Naive thymus-derived CD4-positive, alpha-beta T cell (primary cell): ENCODE measurements at regions not wholly inside any gene's neighbourhood (a gene's known extent, or its start where the extent isn't known, plus 50 kb on each side); places are given as distances from the start of the nearest gene placed in this dataset.
"Not testable (repeated sequence)": the region's sequence is repeated elsewhere in the genome, so short reads cannot be mapped to it uniquely, and the experiment has no call there.

ENCODE experiments used
- ATAC-seq: fragments of 150-1000 bp; cut with Tn5 transposase; 2 replicates; pipeline ENCODE4 v1.10.0; 2021; ENCODE audit warnings: mild to moderate bottlenecking, moderate library complexity
- CTCF ChIA-PET: fragments of 350-600 bp; sonication (Branson Sonifier 250); formaldehyde crosslinking; loops from one replicate; lab custom pipeline; 2021; ENCODE audit warnings: antibody characterized with exemption; lab: Charles Lee
- POLR2A ChIA-PET: fragments of 350-600 bp; sonication (Branson Sonifier 250); formaldehyde crosslinking; loops from one replicate; lab custom pipeline; 2021; ENCODE audit warnings: antibody characterized with exemption, inconsistent platforms; lab: Charles Lee
- DNase-seq, 9 donors: peaks; one replicate each; pipeline versions ENCODE4 v3.0.0 to v3.0.0-alpha.2; 2020 to 2022; ENCODE audit warnings: mixed read lengths in 1 of 9
- H3K27ac ChIP-seq: one replicate; pipeline ENCODE4 v1.7.0; 2013; ENCODE audit warnings: mild to moderate bottlenecking, low read depth, low read length, moderate library complexity
- H3K27me3 ChIP-seq, 2 donors: one replicate each; pipeline ENCODE4 v1.7.0; 2013; ENCODE audit warnings: low read length in 2 of 2, mild to moderate bottlenecking in 2 of 2, moderate library complexity in 2 of 2; ENCODE audit not compliant: control insufficient read depth in 2 of 2, insufficient read depth in 2 of 2
- H3K36me3 ChIP-seq, 3 experiments: 1 replicate in 2 of 3; 2 replicates in 1 of 3; pipeline ENCODE4 v1.7.0; 2013; ENCODE audit warnings: low read length in 3 of 3, mild to moderate bottlenecking in 3 of 3, moderate library complexity in 1 of 3; ENCODE audit not compliant: insufficient read depth in 3 of 3, control insufficient read depth in 2 of 3
- H3K4me1 ChIP-seq, 2 donors: one replicate each; pipeline ENCODE4 v1.7.0; 2013; ENCODE audit warnings: low read length in 2 of 2, mild to moderate bottlenecking in 2 of 2, moderate library complexity in 1 of 2; ENCODE audit not compliant: control insufficient read depth in 2 of 2, insufficient read depth in 2 of 2
- H3K4me3 ChIP-seq: 2 replicates; pipeline ENCODE4 v1.7.0; 2013; ENCODE audit warnings: mild to moderate bottlenecking, low read length
- H3K9me3 ChIP-seq, 3 experiments: 1 replicate in 2 of 3; 2 replicates in 1 of 3; pipeline ENCODE4 v1.7.0; 2013; ENCODE audit warnings: low read length in 3 of 3; ENCODE audit not compliant: control insufficient read depth in 2 of 3
- H3K27ac Mint-ChIP-seq, 9 donors: one replicate each; pipeline ENCODE4 v1.8.0; 2020 to 2022; ENCODE audit warnings: mixed read lengths in 9 of 9, mild to moderate bottlenecking in 8 of 9, moderate library complexity in 5 of 9, inconsistent platforms in 2 of 9
- H3K27me3 Mint-ChIP-seq, 5 donors: one replicate each; pipeline ENCODE4 v1.8.0; 2021 to 2022; ENCODE audit warnings: mixed read lengths in 5 of 5, mild to moderate bottlenecking in 1 of 5
- H3K36me3 Mint-ChIP-seq, 5 donors: one replicate each; pipeline ENCODE4 v1.8.0; 2020 to 2022; ENCODE audit warnings: mixed read lengths in 5 of 5, mild to moderate bottlenecking in 3 of 5, inconsistent platforms in 1 of 5
- H3K4me1 Mint-ChIP-seq, 7 donors: one replicate each; pipeline ENCODE4 v1.8.0; 2020 to 2022; ENCODE audit warnings: mixed read lengths in 7 of 7, mild to moderate bottlenecking in 3 of 7, inconsistent platforms in 1 of 7
- H3K4me3 Mint-ChIP-seq, 10 donors: one replicate each; pipeline ENCODE4 v1.8.0; 2020 to 2022; ENCODE audit warnings: mild to moderate bottlenecking in 10 of 10, mixed read lengths in 10 of 10, moderate library complexity in 6 of 10, inconsistent platforms in 2 of 10
- H3K9me3 Mint-ChIP-seq, 11 donors: one replicate each; pipeline ENCODE4 v1.8.0; 2020 to 2022; ENCODE audit warnings: mixed read lengths in 11 of 11, mild to moderate bottlenecking in 4 of 11, inconsistent platforms in 1 of 11, moderate library complexity in 1 of 11
- intact Hi-C, 2 donors: fragments of 100-400 bp; cut with micrococcal nuclease; formaldehyde crosslinking; loops; one replicate each; pipeline ENCODE4 v1.15.1; 2023

DNA sequence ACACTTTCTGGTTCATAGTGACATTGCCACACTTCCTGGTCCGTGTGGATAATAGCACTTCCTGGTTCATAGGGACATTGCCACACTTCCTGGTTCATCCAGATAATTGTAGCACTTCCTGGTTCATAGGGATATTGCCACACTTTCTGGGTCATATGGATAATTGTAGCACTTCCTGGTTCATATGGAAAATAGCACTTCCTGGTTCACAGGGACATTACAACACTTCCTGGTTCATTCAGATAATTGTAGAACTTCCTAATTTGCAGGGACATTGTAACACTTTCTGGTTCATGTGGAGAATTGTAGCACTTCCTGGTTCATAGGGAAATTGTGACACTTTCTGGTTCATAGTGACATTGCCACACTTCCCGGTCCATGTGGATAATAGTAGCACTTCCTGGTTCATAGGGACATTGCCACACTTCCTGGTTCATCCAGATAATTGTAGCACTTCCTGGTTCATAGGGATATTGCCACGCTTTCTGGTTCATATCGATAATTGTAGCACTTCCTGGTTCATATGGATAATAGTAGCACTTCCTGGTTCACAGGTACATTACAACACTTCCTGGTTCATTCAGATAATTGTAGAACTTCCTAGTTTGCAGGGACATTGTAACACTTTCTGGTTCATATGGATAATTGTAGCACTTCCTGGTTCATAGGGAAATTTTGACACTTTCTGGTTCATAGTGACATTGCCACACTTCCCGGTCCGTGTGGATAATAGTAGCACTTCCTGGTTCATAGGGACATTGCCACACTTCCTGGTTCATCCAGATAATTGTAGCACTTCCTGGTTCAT is 60.0 kb upstream of the CD99 start:
- H3K4me1 ChIP-seq: peaks cover 16% of the 10 kb centered on the region in 2 donors
- peak overlapping the region; percentile 55 to 84 (median 68) for H3K4me3 Mint-ChIP-seq
- H3K27me3 ChIP-seq, CTCF ChIA-PET, H3K27me3 Mint-ChIP-seq, ATAC-seq, POLR2A ChIA-PET: not testable (repeated sequence)
- peaks cover 12 to 20% (median 18%) of the 10 kb centered on the region in 3 experiments for H3K9me3 ChIP-seq
- H3K27ac Mint-ChIP-seq: peak overlapping the region; percentile 92 to 100 (median 98)
- intact Hi-C loops: loop anchor here (1.0 to 2.0 kb wide), 6 partner anchors 22 to 1382 kb away; partner anchors contain the start of gene SLC25A6 (in 1 of the 2)
- peak in 3 of 9 donors; percentile 68 to 83 (median 83) for DNase-seq
- H3K4me3 ChIP-seq: peak overlapping the region; percentile 33
- peaks cover 29 to 57% (median 43%) of the 10 kb centered on the region in 11 donors for H3K9me3 Mint-ChIP-seq
- peaks cover 45 to 66% (median 64%) of the 10 kb centered on the region in 5 donors for H3K36me3 Mint-ChIP-seq
- peaks cover 23 to 57% (median 52%) of the 10 kb centered on the region in 7 donors for H3K4me1 Mint-ChIP-seq
- H3K27ac ChIP-seq: peak overlapping the region; percentile 54
- H3K36me3 ChIP-seq: peaks cover 0 to 10% (median 0%) of the 10 kb centered on the region in 3 experiments

DNA sequence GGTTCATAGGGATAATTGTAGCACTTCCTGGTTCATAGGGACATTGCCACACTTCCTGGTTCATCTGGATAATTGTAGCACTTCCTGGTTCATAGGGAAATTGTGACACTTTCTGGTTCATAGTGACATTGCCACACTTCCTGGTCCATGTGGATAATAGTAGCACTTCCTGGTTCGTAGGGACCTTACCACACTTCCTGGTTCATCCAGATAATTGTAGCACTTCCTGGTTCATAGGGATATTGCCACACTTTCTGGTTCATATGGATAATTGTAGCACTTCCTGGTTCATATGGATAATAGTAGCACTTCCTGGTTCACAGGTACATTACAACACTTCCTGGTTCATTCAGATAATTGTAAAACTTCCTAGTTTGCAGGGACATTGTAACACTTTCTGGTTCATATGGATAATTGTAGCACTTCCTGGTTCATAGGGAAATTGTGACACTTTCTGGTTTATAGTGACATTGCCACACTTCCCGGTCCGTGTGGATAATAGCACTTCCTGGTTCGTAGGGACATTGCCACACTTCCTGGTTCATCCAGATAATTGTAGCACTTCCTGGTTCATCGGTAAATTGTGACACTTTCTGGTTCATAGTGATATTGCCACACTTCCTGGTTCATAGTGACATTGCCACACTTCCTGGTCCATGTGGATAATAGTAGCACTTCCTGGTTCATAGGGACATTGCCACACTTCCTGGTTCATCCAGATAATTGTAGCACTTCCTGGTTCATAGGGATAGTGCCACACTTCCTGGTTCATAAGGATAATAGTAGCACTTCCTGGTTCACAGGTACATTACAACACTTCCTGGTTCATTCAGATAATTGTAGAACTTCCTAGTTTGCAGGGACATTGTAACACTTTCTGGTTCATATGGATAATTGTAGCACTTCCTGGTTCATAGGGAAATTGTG is 60.8 kb upstream of the CD99 start:
- Histone ChIP-seq H3K27ac (peak overlapping the region; percentile 54), H3K9me3 (peaks cover 12 to 20% (median 18%) of the 10 kb centered on the region in 3 experiments), H3K36me3 (peaks cover 0 to 12% (median 0%) of the 10 kb centered on the region in 3 experiments), H3K4me3 (peak overlapping the region; percentile 43), H3K4me1 (peaks cover 16% of the 10 kb centered on the region in 2 donors)
- Mint-ChIP-seq H3K4me1 (peaks cover 23 to 57% (median 52%) of the 10 kb centered on the region in 7 donors), H3K36me3 (peaks cover 45 to 70% (median 68%) of the 10 kb centered on the region in 5 donors), H3K27ac (peak overlapping the region; percentile 92 to 100 (median 98)), H3K9me3 (peaks cover 29 to 57% (median 43%) of the 10 kb centered on the region in 11 donors), H3K4me3 (peak overlapping the region; percentile 59 to 84 (median 68))
- H3K27me3 Mint-ChIP-seq, CTCF ChIA-PET, POLR2A ChIA-PET, H3K27me3 ChIP-seq: not testable (repeated sequence)
- ATAC-seq: peak; percentile 67
- intact Hi-C loops: loop anchor here (1.0 to 2.0 kb wide), 6 partner anchors 21 to 1381 kb away; partner anchors contain the start of gene SLC25A6 (in 1 of the 2)
- DNase-seq: peak in 7 of 9 donors; percentile 68 to 91 (median 87)

DNA sequence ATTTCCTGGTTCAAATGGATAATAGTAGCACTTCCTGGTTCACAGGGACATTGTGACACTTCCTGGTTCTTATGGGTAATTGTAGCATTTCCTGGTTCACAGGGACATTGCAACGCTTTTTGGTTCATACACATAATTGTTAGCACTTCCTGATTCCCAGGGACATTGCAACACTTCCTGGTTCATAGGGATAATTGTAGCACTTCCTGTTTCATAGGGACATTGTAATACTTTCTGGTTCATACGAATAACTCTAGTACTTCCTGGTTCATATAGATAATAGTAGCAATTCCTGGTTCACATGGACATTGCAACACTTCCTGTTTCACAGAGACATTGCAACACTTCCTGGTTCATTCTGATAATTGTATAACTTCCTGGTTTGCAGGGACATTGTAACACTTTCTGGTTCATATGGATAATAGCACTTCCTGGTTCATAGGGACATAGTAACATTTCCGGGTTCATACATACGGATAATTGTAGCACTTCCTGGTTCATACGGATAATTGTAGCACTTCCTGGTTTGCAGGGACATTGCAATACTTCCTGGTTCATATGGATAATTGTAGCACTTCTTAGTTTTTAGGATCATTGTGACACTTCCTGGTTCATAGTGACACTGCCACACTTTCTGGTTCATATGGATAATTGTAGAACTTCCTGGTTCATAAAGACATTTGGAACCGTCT is 61.6 kb upstream of the CD99 start:
- Mint-ChIP-seq H3K27me3 (no peaks in the 10 kb centered on the region), H3K36me3 (peaks cover 45 to 78% (median 69%) of the 10 kb centered on the region in 5 donors), H3K4me1 (peaks cover 23 to 57% (median 52%) of the 10 kb centered on the region in 7 donors), H3K4me3 (peak overlapping the region; percentile 59 to 84 (median 68)), H3K9me3 (peaks cover 29 to 57% (median 43%) of the 10 kb centered on the region in 11 donors), H3K27ac (peak overlapping the region; percentile 92 to 100 (median 98))
- CTCF ChIA-PET: no interaction called here
- Histone ChIP-seq H3K27me3 (no peaks in the 10 kb centered on the region), H3K4me1 (peaks cover 16% of the 10 kb centered on the region in 2 donors), H3K9me3 (peaks cover 12 to 20% (median 18%) of the 10 kb centered on the region in 3 experiments), H3K4me3 (peak overlapping the region; percentile 43), H3K27ac (peak overlapping the region; percentile 54), H3K36me3 (peaks cover 0 to 12% (median 0%) of the 10 kb centered on the region in 3 experiments)
- POLR2A ChIA-PET: no interaction called here
- intact Hi-C loops: loop anchor here (1.0 to 5.0 kb wide), 9 partner anchors 20 to 1380 kb away; partner anchors contain the start of genes CD99 (in 1 of the 2), DHRSX (in 1 of the 2), SLC25A6 (in 1 of the 2) and ZBED1 (in 1 of the 2)
- peak; percentile 50 for ATAC-seq
- peak in 5 of 9 donors; percentile 47 to 73 (median 61) for DNase-seq

DNA sequence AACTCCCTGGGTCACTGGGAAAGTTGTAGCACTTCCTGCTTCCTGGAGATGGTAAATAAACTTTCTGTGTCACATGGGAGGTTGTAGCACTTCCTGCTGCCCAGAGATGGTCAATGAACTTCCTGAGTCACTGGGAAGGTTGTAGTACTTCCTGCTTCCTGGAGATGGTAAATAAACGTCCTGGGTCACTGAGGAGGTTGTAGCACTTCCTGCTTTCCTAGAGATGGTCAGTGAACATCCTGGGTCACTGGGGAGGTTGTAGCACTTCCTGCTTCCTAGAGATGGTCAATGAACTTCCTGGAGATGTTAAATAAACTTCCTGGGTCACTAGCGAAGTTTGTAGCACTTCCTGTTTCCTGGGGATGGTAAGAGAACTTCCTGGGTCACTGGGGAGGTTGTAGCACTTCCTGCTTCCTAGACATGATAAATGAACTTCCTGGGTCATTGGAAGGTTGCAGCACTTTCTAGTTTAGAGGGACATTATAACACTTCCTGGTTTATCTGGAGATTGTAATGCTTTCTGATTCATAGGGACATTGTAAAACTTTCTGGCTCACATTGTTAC is 62.3 kb upstream of the CD99 start:
- peaks cover 0 to 12% (median 0%) of the 10 kb centered on the region in 3 experiments for H3K36me3 ChIP-seq
- peak overlapping the region; percentile 27 for H3K27ac ChIP-seq
- peak in 7 of 9 donors; percentile 12 to 57 (median 41) for DNase-seq
- POLR2A ChIA-PET: no interaction called here
- peak overlapping the region; percentile 38 to 84 (median 68) for H3K4me3 Mint-ChIP-seq
- CTCF ChIA-PET: no interaction called here
- H3K9me3 ChIP-seq: peaks cover 12 to 20% (median 18%) of the 10 kb centered on the region in 3 experiments
- H3K4me3 ChIP-seq: peak overlapping the region; percentile 43
- H3K27me3 ChIP-seq: no peaks in the 10 kb centered on the region
- H3K4me1 Mint-ChIP-seq: peaks cover 23 to 57% (median 52%) of the 10 kb centered on the region in 7 donors
- peaks cover 29 to 57% (median 43%) of the 10 kb centered on the region in 11 donors for H3K9me3 Mint-ChIP-seq
- H3K27ac Mint-ChIP-seq: peak overlapping the region; percentile 92 to 100 (median 98)
- no peaks in the 10 kb centered on the region for H3K27me3 Mint-ChIP-seq
- ATAC-seq: peak; percentile 23
- peaks cover 16% of the 10 kb centered on the region in 2 donors for H3K4me1 ChIP-seq
- intact Hi-C loops: loop anchor here in 1 of 2 donors (1.0 to 5.0 kb wide), 3 partner anchors 37 to 127 kb away; partner anchors contain the start of genes CD99, DHRSX and ZBED1
- H3K36me3 Mint-ChIP-seq: peaks cover 45 to 82% (median 71%) of the 10 kb centered on the region in 5 donors

DNA sequence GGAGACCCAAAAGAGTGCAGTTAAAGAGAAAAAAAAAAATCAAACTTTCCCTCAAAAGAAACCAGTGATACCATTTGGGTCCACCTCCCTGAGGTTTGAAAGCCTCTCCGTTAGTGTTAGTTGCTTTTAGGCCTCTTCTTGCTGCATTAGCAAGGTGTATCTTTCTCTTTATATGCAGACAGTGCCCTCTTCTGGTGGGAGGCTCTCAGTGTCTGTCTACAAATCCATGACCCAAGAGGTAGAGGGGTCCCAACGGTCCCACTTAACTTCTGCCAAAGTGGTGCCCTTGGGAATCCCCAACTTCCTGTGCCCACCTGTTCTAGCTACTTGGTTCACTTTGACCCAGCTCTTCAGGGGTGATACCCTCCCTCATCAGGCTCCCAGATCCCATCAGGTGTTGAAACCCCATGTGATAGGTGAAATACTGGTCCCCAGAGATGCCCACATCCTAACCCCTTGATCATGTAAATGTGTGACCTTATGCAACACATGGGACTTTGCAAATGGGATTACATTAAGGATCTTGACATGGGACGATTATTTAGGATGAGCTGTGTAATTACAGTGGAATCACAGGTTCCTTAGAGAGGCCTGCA is 63.7 kb upstream of the CD99 start:
- peak in 7 of 9 donors; percentile 34 to 49 (median 40) for DNase-seq
- Mint-ChIP-seq H3K9me3 (peaks cover 28 to 51% (median 38%) of the 10 kb centered on the region in 11 donors), H3K36me3 (peaks cover 46 to 90% (median 76%) of the 10 kb centered on the region in 5 donors), H3K27me3 (no peaks in the 10 kb centered on the region), H3K4me3 (peak overlapping the region in 3 of 10 donors; percentile 19 to 33 (median 20)), H3K27ac (peak overlapping the region in 6 of 9 donors; percentile 28 to 100 (median 56)), H3K4me1 (peaks cover 23 to 53% (median 51%) of the 10 kb centered on the region in 7 donors)
- Histone ChIP-seq H3K27me3 (no peaks in the 10 kb centered on the region), H3K4me3 (no peak overlapping the region), H3K4me1 (peaks cover 16% of the 10 kb centered on the region in 2 donors), H3K9me3 (peaks cover 12 to 20% (median 18%) of the 10 kb centered on the region in 3 experiments), H3K36me3 (peaks cover 0 to 20% (median 0%) of the 10 kb centered on the region in 3 experiments), H3K27ac (no peak overlapping the region)
- intact Hi-C loops: loop anchor here (1.0 to 5.0 kb wide), 7 partner anchors 18 to 1173 kb away; partner anchors contain the start of genes DHRSX (in 1 of the 2) and ZBED1 (in 1 of the 2)
- CTCF ChIA-PET: no interaction called here
- POLR2A ChIA-PET: no interaction called here
- peak; percentile 61 for ATAC-seq
